LNCAP (cell line): ENCODE measurements at regions not wholly inside any gene's neighbourhood (a gene's known extent, or its start where the extent isn't known, plus 50 kb on each side); places are given as distances from the start of the nearest gene placed in this dataset.

Experiments used
- TF ChIP-seq, protein P1 (sequence below): fragments of 450-650 bp; IDR thresholded peaks from 2 replicates; pipeline ENCODE4 v1.5.1; 2017; ENCODE audit warnings: mild to moderate bottlenecking

GRCh38 chr3:82587174-82587573, 825.7 kb upstream of the GBE1 start:
- TF ChIP-seq, protein P1, sequence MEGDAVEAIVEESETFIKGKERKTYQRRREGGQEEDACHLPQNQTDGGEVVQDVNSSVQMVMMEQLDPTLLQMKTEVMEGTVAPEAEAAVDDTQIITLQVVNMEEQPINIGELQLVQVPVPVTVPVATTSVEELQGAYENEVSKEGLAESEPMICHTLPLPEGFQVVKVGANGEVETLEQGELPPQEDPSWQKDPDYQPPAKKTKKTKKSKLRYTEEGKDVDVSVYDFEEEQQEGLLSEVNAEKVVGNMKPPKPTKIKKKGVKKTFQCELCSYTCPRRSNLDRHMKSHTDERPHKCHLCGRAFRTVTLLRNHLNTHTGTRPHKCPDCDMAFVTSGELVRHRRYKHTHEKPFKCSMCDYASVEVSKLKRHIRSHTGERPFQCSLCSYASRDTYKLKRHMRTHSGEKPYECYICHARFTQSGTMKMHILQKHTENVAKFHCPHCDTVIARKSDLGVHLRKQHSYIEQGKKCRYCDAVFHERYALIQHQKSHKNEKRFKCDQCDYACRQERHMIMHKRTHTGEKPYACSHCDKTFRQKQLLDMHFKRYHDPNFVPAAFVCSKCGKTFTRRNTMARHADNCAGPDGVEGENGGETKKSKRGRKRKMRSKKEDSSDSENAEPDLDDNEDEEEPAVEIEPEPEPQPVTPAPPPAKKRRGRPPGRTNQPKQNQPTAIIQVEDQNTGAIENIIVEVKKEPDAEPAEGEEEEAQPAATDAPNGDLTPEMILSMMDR: no peak

DNA sequence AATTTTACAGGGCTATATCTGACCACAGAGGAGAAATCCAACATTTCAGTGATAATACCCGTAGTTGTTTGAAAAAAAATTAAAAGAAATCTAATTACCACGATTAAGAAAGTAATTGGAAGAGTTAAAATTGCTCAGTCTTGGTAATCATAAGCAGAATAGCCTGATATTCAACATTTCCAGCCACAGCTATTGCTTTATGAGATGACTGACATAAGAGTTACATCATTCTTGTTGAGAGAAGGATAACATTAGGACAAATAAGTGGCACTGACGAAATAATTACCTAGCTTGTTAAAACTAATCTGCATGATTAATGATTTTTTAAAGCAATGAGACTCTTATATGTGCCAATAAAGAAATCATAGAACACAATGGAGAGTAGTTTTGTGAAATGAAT, 825.0 kb upstream of the GBE1 start:
- TF ChIP-seq, protein P1: no peak

DNA sequence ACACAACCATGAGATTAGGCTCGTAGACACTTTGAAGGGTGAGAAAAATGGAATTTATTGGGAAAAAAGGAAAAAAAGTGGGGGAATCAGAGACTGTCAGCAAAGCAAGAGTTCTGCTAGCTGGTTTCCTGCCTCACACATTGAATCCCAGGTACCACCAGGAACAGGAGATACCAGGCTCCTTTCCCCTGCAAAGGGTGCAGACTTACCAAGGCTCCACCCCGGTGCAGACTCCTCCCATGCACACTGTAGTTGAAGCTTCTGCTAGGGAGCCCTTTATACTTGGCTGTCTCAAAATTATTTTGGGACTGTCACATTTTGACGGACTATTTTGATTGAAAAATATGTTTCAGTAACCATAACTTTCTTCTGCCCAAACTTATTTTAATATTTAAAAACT, 819.9 kb upstream of the GBE1 start:
- TF ChIP-seq, protein P1: no peak

DNA sequence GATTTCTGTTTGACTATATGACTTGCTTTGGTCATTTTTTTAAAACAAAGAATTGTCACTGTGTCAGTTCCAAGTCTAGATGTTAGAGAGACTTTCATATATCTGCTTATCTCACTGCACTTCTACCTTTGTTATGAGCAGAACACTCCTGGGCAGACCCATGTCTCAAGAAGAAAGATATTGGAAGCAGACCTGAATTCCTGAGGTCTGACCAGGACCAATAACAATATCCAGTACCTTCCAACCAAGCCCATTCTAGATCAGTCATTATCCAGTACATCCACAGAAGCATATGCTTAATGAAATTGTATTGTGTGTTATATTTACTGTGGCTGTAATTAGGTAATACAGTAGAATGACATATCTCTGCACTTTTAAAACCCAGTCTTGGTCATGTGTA, 811.3 kb upstream of the GBE1 start:
- TF ChIP-seq, protein P1: no peak

GRCh38 chr3:82568776-82569338, 807.4 kb upstream of the GBE1 start:
- TF ChIP-seq, protein P1: no peak

DNA sequence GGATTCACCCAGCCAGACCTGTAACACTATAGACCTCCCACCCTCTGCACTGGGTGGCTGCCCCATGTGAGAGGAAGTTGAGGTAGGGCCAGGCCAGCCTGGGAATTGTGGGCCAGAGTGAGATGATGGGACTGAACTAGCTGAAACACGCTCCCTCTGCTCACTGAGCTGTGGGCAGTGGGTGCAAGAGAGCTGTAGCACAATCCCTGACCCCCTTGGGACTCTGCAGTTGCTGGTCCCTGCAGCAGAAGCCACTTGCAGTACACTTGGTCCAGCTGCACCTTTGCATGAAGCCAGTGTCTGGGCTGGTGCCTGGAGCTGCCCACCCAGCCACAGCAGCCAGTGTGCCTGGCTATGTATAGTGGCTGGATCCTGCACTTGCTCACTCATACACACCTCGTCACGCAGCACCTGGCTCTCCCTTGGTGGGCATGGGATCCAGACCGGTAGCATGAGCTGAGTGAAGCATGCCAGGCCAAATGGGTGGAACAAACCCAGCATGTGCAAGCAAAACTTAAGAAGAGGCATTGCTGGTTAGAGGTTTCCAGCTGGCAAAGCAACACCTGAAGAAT, 805.7 kb upstream of the GBE1 start:
- TF ChIP-seq, protein P1: no peak

- TF ChIP-seq, protein P1: no peak
These were observed 801.5 kb upstream of the GBE1 start for GRCh38 chr3:82562896-82563295.

DNA sequence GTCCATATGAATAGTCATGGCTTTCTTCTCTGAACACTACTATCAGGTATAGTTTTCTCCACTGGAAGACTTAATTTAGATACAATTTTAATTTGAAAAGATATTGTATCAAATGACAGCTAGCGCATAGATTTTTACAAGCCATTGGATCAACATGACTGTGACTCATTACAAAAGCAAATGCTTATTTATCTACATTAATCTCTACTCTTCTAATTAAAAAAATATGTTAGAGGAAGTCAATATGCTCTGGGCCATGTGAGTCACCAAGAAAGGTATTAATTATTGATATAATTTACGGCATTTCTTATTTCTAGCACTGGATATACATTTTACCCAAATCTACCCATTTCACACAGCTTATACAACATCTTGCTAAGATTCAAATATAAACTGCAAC, 800.3 kb upstream of the GBE1 start:
- TF ChIP-seq, protein P1: no peak
